GM19035 (cell line): ENCODE measurements at regions not wholly inside any gene's neighbourhood (a gene's known extent, or its start where the extent isn't known, plus 50 kb on each side); places are given as distances from the start of the nearest gene placed in this dataset.

Experiments used
- ATAC-seq: cut with Tn5 transposase; IDR thresholded peaks from one replicate; pipeline ENCODE4 v1.9.1; 2021; ENCODE audit not compliant: unreplicated experiment

DNA sequence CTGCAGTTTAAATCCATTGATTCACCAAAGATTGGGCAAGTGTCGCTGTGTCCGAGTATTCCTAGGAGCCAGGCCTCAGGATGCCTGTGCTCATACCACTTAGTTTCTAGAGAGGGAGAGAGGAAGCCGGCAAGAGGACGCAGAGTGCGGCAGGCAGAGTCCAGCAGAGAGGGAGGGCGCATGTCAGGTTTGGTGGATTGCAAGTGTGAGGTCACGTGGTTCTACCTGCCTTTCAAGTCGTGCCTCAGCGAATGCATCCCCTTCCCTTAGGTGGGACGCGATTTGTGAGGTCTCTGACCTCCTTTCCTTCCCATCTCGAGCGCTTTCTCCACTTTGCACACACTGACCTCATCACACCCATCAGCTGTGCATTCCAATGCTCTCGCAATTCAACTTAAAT is 188.1 kb downstream of the TMEM18 start:
- no peak for ATAC-seq

DNA sequence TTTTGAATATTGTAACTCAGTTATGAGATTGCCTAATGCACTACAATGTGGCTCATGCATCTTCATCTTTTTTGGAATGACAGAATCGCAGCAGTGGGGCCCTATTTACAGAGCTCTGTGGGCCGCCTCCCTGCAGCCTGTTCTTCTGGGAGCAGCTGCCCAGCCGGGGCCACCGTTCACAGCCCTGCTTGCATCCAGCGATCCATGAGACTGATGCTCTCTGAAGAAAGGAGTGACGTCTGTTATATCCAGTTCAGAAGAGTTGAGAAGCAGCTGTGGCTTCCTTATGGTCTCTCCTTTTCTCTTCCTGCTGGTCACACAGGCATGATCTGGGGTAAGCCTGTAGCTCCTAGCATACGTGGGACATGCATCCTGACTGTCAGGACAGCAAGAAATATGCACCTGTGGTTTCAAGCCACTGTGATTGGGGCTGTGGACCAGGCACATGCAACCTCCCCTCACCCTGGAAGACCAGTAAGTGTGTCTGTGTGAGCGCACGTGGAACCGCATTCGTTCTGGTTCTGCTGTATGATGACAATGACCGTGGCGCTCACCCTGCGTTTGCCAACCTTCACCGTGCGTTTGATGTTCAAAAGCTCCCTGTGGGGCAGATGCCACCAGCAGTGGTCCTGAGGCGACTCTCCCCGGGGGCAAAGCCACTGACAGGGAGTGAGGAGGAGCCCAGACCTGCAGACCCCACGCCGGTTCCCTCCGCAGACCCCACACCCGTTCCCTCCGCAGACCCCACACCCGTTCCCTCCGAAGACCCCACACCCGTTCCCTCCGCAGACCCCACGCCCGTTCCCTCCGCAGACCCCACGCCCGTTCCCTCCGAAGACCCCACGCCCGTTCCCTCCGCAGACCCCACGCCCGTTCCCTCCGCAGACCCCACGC is 189.8 kb downstream of the TMEM18 start:
- no peak for ATAC-seq

DNA sequence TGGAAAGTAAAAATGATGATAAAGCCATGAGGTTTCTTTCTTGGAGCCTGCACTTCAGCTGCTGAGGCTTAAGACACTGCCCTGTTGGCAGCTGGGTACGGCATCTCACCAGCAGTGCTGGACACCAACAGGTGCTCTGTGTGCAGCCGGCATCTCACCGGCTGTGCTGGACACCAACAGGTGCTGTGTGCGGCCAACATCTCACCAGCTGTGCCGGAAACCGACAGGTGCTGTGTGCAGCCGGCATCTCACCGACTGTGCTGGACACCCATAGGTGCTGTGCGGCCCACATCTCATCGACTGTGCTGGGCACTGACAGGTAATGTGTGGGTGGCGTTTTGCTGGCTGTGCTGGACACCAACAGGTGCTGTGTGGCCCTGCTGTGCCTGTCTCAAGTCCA is 190.8 kb downstream of the TMEM18 start:
- no peak for ATAC-seq

DNA sequence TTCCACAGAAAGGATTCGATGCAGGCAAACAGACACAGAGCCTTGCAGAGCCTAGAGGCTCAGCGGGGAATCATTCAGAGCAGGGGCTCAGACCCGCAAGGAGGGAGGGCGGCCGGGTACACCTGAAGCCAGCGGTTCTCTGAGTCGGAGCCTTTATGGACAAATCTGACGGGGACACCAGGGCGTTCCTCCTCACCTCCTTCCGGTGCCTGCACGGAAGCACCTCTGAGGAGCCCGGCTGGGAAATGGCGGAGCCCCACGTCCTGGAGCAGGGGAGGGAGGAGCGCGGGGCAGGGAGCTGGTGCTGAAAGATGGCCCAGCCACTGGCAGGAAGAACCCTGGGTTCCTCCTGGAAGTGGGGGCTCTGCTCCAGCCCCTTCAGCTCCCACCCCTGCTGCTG is 193.5 kb upstream of the ALKAL2 start:
- ATAC-seq, result no peak

DNA sequence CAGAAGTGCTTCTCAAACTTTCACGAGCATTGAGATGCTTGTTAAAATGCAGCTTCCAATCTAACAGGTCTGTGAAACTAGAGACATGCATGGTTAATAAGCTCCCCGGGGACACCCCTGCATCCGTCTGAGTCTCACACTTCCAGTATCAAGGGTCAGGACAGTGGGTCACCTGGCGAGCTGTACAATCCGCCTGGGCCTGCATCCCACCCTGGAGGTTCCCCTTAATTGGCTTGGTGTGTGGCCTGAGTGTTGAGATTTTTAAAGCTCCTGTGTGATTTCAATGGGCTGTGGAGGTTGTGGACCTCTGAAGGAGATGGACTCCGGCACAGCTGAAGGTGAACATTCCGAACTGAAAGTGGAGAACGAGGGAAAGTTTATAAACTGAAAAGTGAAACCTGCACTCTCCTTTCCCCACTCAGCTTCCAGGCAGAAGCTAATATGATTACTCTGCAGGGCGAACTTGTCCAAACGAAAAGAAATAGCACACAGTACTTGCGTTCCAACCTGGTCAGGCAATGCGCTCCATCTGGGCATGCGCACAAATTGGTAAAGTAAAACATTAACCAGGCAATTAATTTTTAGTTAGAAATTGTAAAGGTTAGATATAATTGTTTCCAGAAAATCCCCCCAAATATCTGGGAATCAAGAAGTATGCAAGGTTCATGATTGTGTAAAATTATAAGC is 191.7 kb upstream of the ALKAL2 start:
- no peak for ATAC-seq

DNA sequence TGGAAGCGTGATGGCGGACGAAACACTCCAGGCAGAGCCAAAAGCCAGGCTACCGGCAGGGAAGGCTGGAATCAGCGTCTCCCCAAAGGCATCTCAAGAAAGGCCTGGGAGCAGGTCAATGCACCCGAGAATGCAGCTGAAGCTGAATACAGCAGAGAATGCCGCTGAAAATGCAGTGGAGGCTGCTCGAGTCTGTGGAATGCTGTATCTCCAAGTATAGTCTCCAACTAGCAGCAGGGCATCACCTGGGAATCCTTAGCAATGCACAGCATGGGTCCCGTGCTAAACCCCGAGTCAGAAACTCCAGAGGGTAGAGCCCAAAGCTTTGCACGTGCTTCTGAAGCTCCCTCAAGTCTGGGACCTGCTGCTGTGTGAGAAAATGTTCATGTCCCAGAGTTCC is 191.1 kb upstream of the ALKAL2 start:
- ATAC-seq, result no peak

DNA sequence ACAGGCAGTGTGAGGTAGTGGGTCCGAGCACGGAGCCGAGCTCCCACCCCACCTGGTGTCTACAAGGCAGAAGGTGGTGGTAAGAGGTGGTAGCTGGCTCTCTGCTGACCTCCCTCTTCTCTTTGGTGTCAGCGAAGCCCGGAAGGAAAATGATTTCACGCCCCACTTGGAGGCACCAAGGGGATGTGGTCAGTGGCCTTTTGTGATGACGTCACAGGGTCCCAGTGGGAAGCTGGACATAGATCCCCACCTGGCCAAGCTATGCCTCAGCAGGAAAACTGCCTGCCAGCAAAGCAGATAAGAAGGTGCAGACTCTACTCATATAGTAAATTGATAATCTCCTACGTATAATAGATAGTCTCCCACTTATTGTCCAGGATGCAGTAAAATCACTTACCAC is 183.7 kb upstream of the ALKAL2 start:
- no peak for ATAC-seq

DNA sequence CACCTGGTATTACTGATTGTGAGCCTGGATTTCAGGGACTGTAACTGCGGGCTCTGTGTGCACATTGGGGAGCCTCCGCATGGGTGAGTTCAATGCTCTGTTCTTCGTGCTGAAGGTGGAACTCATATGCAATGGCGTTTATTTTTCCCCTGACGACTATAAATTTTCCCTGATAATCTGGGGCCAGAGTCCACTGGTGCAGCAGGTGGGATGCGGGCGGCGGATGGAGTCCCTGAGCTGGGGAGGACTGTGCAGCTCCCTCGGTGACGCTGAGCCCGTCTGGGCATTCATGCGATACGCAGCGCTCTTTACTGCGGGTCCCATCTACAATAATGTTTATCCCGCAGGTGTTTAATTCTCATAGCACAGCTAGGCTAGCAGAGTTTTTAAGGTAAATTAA is 181.6 kb upstream of the ALKAL2 start:
- no peak for ATAC-seq

DNA sequence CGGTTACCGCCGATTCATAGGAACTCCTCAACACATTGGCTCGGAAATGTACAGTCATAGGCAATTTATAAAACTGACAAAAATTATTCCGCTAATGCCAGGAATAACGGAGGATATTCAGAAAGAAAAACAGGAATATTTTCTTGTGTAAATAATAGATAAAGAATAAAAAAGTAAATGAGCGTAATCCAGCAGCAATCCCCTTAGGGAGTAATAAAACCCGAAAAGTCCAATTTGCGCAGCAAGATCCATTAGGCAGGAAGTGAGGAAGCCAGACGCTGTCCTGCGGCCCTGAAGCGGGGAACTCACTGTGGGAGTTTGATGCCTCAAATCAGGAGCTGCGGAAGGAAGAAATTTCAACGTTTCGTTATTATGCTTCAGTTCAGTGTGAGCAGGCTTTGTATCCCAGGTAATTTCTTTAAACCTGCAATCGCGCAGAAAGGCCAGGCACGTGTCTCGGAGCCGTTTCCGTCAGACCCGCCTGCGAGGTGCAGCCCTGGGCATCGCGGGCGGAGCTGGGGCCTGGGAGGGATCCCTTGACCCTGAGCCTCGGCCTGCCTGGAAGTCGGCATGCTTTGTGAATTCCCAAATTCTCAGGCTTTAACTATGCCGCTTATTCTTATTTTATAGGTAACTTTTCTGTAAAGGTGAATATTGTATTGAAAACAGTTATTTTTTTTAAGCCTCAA is 180.9 kb upstream of the ALKAL2 start:
- ATAC-seq, result no peak

DNA sequence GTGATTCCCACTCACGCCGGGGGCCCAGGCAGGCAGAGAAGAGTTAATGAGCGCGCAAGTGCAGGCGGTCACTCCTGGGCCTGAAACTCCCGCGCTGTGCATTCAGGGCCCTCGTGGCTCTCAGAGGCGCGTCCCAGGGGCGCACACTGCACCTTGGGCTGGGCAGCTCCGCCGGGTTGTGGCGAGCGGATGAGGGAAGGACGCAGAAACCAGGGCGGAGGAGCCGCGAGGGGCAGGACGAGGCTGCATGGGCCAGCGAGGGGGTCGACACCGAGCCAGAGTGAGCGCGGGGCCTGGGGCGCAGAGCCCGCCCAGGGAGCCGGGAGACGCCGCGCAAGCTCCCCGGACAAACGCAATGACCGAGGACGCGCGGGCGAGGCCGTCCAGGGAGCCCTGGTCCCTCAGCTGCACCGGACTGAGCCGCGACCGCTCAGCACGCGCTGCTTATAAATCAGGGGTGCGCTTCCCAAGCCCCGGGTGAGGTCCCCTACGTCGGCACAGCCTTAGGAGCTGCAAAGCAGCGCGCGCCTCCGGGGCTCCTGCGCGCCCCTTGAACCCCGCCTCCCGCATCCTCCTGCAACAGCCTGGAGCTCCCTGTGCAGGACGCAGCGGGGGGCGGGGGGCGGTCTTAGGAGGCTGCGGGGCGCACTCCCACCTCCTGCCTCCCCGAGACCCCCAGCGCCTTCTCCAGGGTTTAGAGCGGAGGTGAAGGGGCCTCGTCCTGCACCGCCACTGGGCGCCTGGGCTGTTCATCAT is 180.2 kb upstream of the ALKAL2 start:
- ATAC-seq, result no peak

DNA sequence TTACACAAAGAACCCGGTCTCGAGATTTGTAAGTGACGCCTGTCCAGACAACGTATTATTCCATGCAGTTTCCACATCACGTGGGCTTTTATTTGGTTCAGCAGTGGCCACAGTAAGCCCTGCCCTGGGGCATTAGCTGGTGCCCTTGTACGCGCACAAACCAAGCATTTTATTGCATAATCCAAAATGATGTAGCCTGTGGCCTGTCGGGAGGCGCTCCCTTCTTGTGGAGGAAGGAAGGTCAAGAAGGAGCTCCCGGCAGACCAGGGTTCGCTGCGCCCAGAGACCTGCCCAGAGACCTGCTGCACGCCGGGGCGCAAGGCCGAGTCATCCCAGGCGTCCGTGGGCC is 179.6 kb upstream of the ALKAL2 start:
- ATAC-seq, result no peak

DNA sequence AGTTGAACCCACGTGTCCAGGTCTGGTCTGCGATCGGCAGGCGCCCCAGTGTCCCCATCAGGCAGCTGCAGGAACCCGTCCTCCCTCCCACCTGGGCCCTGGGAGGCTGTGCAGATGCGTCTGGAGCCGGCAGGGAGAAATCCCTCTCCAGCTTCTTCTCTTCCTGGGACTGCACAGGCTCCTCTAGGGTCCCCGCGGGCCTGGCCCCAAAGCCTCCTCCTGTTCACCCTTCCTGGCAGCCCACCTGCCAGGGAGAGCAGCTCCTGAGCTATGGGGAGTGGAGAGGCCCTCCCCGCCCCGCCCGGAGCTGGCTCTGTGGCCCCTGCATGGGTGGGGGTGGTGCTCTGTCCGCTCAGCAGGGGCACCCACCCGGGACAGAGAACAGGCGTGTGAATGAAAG is 179.2 kb upstream of the ALKAL2 start:
- ATAC-seq, result no peak

DNA sequence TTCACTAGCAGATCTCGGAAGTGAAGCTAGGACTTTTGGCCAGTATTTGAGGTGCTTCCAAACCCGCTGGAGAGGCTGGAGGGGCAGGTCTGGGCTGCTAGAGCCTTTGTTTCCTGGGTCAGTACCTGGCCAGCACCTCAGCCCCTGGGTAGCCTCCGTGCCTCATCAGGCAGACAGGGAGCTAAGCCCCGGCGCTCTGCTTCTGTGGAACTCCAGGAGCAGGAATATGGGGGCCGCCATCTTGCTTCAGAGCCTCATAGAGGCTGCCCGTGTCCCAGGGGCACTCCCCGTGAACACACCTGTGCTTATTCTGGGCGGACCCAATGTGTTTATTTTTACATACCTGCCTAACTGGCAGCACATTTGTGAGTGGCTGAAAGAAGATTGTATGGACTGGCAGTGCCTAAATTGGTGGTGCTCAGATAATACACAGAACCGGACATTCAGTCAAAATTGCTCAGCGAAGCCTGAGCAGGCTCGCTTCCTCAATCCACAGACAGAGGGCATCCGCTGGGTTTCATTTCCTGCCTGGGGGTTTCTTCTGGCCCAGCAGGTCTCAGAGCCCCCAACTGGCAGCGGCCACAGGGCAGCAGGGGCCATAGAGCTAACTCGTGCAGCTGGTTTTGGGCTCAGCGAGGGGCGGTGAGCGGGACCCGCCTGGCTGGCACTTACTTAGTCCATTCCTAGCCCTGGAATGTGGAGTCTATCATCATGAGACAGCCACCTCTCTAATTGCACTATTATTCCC is 176.8 kb upstream of the ALKAL2 start:
- ATAC-seq, result no peak

DNA sequence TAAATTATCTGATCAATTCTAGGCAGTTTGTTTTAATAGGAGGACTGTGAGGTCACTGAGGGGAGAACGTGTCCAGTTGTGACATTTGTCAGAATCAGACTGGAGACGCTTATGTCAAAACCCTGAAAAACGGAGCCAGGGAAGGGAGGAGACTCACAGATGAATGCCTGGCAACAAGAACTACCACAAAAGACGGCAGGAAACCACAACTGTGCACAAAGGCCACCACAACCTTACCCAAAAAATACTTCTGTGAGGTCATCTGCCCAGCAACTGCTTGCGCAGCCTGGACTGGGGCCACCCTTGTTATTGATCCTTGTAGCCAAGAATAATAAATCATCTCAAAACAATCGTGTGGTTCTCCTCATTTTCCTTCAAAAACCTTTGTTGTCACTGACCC is 173.0 kb upstream of the ALKAL2 start:
- ATAC-seq, result no peak

DNA sequence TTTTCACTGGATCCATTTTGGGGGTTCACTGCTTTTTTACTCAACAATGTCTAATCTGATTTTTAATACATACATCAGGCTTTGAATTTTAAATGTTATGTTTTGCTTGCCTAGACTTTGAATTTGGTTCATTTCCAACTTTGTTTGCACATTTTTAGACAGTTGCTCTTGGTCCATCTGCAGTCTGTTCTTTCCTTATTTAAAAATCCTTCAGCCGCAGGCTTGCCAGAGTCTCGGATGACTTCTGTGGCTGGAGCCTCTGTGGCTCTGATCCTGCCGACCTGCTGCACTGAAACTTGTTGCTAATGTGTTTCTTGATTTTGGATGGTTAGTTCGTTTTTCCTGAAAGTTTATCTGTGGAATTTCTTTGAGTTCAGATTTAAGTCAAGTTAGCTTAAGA is 172.0 kb upstream of the ALKAL2 start:
- no peak for ATAC-seq

DNA sequence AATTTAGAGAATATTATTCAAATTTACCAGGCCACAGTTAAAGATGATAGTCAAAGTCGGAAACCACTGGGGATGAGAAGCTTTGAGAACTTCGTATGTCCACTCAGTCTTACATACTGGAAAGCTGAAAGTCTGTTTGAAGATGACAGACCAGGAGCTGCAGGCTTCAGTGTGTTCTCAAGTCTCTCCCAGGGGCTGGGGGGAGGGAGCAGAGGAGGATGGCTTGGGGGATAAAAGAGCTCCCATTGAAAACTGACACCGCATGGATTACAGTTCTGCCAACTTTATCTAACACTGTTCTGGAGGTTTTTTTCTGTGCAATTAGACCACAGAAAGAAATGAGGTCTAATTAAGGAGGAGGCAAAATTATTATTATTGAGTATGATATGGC is 170.5 kb upstream of the ALKAL2 start:
- no peak for ATAC-seq

DNA sequence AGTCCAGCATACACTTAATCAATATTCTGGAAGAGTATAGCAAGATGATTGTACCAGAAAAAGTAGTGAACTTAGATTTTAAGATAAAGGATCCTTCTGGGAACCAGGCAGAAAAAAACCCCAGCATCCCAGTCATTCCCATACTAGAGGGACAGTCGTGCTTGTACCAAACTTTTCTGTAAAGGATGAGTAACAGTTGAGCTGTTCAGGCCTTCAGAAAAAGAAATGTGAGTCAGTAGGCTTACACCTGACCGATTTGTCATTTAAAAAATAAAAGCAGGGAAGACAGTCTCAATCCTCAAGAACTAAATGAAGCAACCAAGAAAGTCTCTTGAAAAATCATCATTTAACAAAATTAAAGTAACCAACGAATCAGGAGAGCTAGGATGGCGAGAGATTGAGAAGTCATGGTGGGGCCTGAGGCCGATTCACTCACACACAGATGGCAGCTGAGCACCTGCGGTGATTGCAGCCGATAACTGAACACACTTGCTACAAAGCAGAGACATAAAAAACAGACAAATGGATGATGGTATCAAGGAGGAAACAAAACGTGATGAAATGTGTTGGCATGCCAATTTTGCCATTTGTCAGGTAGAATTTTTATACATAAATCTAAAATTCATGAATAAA is 170.0 kb upstream of the ALKAL2 start:
- ATAC-seq, result no peak

DNA sequence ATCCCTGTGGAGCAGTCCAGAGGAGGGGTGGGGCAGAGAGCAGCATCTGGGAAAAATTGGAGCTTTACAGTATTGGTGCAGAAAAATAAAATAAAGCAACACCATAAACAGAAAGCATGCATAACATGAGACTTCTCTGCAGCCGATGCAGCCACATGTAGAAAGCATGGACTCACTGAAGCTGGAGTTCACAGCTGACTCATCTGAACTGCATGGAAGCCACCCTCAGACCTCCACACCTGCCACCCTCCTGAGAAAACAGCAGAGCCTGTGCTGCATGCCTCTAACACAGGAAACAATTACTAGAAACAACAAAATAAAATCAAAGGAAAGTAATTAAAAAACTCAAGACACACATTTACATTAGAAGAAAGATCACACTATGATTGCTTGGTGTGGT is 169.4 kb upstream of the ALKAL2 start:
- no peak for ATAC-seq

DNA sequence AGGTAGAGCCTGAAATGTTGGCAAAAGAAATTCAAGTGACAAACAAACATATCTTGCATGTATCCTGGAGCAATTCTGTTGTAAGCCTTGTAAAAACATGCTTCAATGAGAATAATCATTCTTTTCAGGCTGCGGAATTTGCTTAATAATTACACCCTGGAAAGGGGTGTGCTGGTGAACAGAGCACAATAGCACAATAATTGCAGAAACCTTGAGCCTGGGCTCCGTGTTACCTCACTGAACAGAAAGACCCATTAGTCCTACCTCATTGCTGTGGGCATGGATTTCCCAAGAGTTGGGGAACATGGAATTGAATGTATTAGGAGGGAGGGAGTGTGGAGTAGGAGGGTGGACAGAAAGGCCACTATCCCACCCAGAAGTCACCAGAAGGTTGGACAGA is 168.0 kb upstream of the ALKAL2 start:
- ATAC-seq, result no peak

DNA sequence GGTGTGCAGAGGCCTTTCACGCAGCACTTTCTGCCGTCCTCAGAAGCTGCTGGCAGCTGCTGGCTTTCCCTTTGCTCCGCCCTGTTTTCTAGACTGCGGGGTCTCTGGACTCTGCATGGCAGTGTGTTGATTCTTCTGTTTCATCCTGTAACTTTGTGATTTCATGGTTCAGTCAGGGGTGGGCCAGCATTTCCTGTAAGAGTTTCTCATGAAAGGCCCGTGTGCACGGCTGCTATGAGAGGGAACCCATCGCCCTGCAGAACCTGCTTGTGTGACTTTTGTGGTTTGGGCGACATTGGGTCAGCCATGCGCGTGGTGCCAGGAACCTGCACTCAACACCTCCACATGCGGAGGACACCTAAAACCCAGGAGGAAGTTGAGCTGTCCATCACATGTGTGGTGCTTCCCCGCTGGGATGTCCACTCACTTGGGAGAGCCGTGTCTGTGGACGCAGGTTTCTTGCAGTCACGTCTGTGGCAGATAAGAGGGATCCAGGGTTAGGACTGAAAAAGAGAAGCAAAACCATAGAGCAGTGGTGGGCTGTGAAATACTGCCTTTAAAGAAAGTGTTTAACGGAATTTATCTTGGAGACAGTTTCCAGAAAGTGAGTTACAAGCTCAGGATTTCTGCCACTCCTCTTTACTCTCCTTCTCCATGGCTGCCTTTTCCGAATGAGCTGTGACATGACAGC is 167.3 kb upstream of the ALKAL2 start:
- no peak for ATAC-seq
